Hepatocyte (in vitro differentiated cells): ENCODE measurements at regions not wholly inside any gene's neighbourhood (a gene's known extent, or its start where the extent isn't known, plus 50 kb on each side); places are given as distances from the start of the nearest gene placed in this dataset.

Experiments
- DNase-seq: peaks from one replicate; pipeline ENCODE4 v3.0.0-alpha.2; 2016; ENCODE audit warnings: low spot score
- H2AFZ ChIP-seq: fragments of 200-600 bp; sonication (generic); 2 replicates; pipeline ENCODE4 v1.6.0; 2016; ENCODE audit warnings: antibody characterized with exemption, mild to moderate bottlenecking
- H3K27ac ChIP-seq: fragments of 200-600 bp; sonication (generic); 2 replicates; pipeline ENCODE4 v1.5.1; 2016; ENCODE audit warnings: mild to moderate bottlenecking
- H3K27me3 ChIP-seq: fragments of 200-600 bp; sonication (generic); 2 replicates; pipeline ENCODE4 v1.6.1; 2016
- H3K36me3 ChIP-seq: fragments of 200-600 bp; sonication (generic); replicated peaks from 2 replicates; pipeline ENCODE4 v1.5.1; 2016; ENCODE audit warnings: low read depth; ENCODE audit not compliant: insufficient read depth
- H3K4me1 ChIP-seq: fragments of 200-600 bp; sonication (generic); 2 replicates; pipeline ENCODE4 v1.5.1; 2016; ENCODE audit warnings: mild to moderate bottlenecking, moderate library complexity; ENCODE audit not compliant: insufficient read depth
- H3K4me2 ChIP-seq: fragments of 200-600 bp; sonication (generic); 2 replicates; pipeline ENCODE4 v1.6.0; 2016
- H3K4me3 ChIP-seq: fragments of 200-600 bp; sonication (generic); 2 replicates; pipeline ENCODE4 v1.5.1; 2016; ENCODE audit warnings: mild to moderate bottlenecking
- H3K79me2 ChIP-seq: fragments of 200-600 bp; sonication (generic); 2 replicates; pipeline ENCODE4 v1.6.0; 2017; ENCODE audit warnings: mild to moderate bottlenecking
- H3K9me2 ChIP-seq: fragments of 200-600 bp; sonication (generic); replicated peaks from 2 replicates; pipeline ENCODE4 v1.6.0; 2017; ENCODE audit warnings: mild to moderate bottlenecking; ENCODE audit not compliant: insufficient read depth
- H3K9me3 ChIP-seq: fragments of 200-600 bp; sonication (generic); 2 replicates; pipeline ENCODE4 v1.5.1; 2016; ENCODE audit warnings: low read depth, mild to moderate bottlenecking
- H4K20me1 ChIP-seq: fragments of 200-600 bp; sonication (generic); 2 replicates; pipeline ENCODE4 v1.6.0; 2016; ENCODE audit warnings: mild to moderate bottlenecking; ENCODE audit not compliant: insufficient read depth, poor library complexity, severe bottlenecking
- EZH2 ChIP-seq: fragments of 200-600 bp; sonication (generic); IDR thresholded peaks from 2 replicates; pipeline ENCODE4 v1.6.1; 2016; ENCODE audit warnings: antibody characterized with exemption, mild to moderate bottlenecking, borderline replicate concordance
- EZH2phosphoT487 ChIP-seq: fragments of 200-600 bp; sonication (generic); IDR thresholded peaks from one replicate; pipeline ENCODE4 v1.6.1; 2018; ENCODE audit warnings: antibody characterized with exemption, mild to moderate bottlenecking, low read depth, moderate library complexity; ENCODE audit not compliant: unreplicated experiment, severe bottlenecking
- WGBS: methylation state at CpG from one replicate; pipeline ENCODE4 v1.1.6; 2016; ENCODE audit warnings: low lambda C conversion rate; ENCODE audit errors: missing lambda C conversion rate; 5-methylcytosine and 5-hydroxymethylcytosine counted together
- TF ChIP-seq, protein P1 (sequence below): fragments of 200-600 bp; sonication (generic); IDR thresholded peaks from 2 replicates; pipeline ENCODE4 v1.5.1; 2016; ENCODE audit warnings: antibody characterized with exemption, mild to moderate bottlenecking; ENCODE audit not compliant: poor library complexity

DNA sequence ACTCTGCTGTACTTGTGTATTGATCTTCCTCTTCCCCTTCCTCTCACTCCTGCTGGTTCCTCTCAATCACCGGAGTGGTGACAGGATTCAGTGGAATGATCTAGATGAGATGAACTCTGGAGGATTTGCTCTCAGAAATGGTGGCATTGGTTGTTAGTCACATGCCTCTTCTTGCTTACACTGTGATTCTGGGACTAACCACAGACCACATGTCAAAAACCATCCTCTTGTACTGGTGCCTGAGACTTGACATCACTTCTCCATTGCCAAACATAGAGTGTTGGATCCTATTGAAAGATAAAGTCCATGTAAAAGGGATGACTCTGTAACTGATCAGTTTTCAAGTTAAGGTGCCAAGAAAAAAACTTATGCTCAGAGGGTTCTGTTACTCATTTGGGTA, 506.5 kb downstream of the DMAC1 start:
- TF ChIP-seq EZH2 (no peak), EZH2phosphoT487 (no peak)
- TF ChIP-seq, protein P1, sequence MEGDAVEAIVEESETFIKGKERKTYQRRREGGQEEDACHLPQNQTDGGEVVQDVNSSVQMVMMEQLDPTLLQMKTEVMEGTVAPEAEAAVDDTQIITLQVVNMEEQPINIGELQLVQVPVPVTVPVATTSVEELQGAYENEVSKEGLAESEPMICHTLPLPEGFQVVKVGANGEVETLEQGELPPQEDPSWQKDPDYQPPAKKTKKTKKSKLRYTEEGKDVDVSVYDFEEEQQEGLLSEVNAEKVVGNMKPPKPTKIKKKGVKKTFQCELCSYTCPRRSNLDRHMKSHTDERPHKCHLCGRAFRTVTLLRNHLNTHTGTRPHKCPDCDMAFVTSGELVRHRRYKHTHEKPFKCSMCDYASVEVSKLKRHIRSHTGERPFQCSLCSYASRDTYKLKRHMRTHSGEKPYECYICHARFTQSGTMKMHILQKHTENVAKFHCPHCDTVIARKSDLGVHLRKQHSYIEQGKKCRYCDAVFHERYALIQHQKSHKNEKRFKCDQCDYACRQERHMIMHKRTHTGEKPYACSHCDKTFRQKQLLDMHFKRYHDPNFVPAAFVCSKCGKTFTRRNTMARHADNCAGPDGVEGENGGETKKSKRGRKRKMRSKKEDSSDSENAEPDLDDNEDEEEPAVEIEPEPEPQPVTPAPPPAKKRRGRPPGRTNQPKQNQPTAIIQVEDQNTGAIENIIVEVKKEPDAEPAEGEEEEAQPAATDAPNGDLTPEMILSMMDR: no peak
- no peaks in the 10 kb centered on the region for H3K9me3 ChIP-seq

DNA sequence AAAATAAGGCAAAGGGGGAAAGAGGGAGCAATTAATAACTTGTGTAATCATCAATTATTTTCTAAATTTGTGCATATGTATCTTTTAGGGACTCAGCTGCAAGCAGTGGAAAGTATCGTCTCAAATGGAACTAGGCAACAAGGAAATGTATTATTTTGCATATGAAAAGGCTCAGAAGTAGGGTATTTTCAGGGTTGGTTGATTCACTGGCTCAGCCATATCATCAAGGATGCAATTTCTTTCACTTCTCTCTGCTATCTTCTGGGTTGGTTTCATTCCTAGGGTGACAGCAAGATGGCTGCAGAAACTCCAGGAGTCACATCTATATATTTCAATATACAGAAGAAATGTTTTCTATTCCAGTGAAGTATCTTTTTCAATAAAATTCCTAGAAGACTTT, 509.8 kb downstream of the DMAC1 start:
- H2AFZ ChIP-seq: no peak overlapping the region
- TF ChIP-seq, protein P1: no peak
- TF ChIP-seq EZH2: no peak
- no peak for TF ChIP-seq EZH2phosphoT487
- H3K4me3 ChIP-seq: no peak overlapping the region
- no peaks in the 10 kb centered on the region for H4K20me1 ChIP-seq
- H3K4me1 ChIP-seq: no peaks in the 10 kb centered on the region
- H3K79me2 ChIP-seq: no peaks in the 10 kb centered on the region
- no peaks in the 10 kb centered on the region for H3K9me3 ChIP-seq
- no peak overlapping the region for H3K4me2 ChIP-seq
- no peak for DNase-seq
- H3K27ac ChIP-seq: no peak overlapping the region
- no peaks in the 10 kb centered on the region for H3K36me3 ChIP-seq
- H3K27me3 ChIP-seq: peaks cover 14% of the 10 kb centered on the region
- H3K9me2 ChIP-seq: no peaks in the 10 kb centered on the region
- WGBS: 97% methylated on average over 1 of the region's 1 CpG

More for the DNA sequence above, 506.5 kb downstream of the DMAC1 start:
- H3K4me2 ChIP-seq: no peak overlapping the region
- no peak overlapping the region for H3K27ac ChIP-seq
- no peaks in the 10 kb centered on the region for H3K79me2 ChIP-seq
- H2AFZ ChIP-seq: no peak overlapping the region
- no peak overlapping the region for H3K4me3 ChIP-seq
- no peak for DNase-seq
- 88% methylated on average over 1 of the region's 1 CpG for WGBS
- H3K4me1 ChIP-seq: no peaks in the 10 kb centered on the region
- H3K9me2 ChIP-seq: no peaks in the 10 kb centered on the region
- peaks cover 3% of the 10 kb centered on the region for H3K27me3 ChIP-seq
- H3K36me3 ChIP-seq: no peaks in the 10 kb centered on the region
- no peaks in the 10 kb centered on the region for H4K20me1 ChIP-seq

GRCh38 chr9:7287986-7288385, 511.6 kb downstream of the DMAC1 start:
- no peak overlapping the region for H3K4me3 ChIP-seq
- H3K36me3 ChIP-seq: no peaks in the 10 kb centered on the region
- H2AFZ ChIP-seq: no peak overlapping the region
- no peaks in the 10 kb centered on the region for H3K79me2 ChIP-seq
- no peak overlapping the region for H3K27ac ChIP-seq
- H3K27me3 ChIP-seq: peaks cover 11% of the 10 kb centered on the region
- no peaks in the 10 kb centered on the region for H3K4me1 ChIP-seq
- no peaks in the 10 kb centered on the region for H4K20me1 ChIP-seq
- H3K9me2 ChIP-seq: no peaks in the 10 kb centered on the region
- no peak overlapping the region for H3K4me2 ChIP-seq
- TF ChIP-seq, protein P1: no peak
- TF ChIP-seq EZH2 (no peak), EZH2phosphoT487 (no peak)
- DNase-seq: no peak
- no peaks in the 10 kb centered on the region for H3K9me3 ChIP-seq

GRCh38 chr9:7287065-7287464, 512.5 kb downstream of the DMAC1 start:
- no peak overlapping the region for H3K4me2 ChIP-seq
- peaks cover 11% of the 10 kb centered on the region for H3K27me3 ChIP-seq
- H2AFZ ChIP-seq: no peak overlapping the region
- no peaks in the 10 kb centered on the region for H3K79me2 ChIP-seq
- H3K9me2 ChIP-seq: no peaks in the 10 kb centered on the region
- H4K20me1 ChIP-seq: no peaks in the 10 kb centered on the region
- H3K4me3 ChIP-seq: no peak overlapping the region
- H3K4me1 ChIP-seq: no peaks in the 10 kb centered on the region
- no peaks in the 10 kb centered on the region for H3K9me3 ChIP-seq
- H3K36me3 ChIP-seq: no peaks in the 10 kb centered on the region
- 57% methylated on average over 4 of the region's 4 CpGs for WGBS
- no peak overlapping the region for H3K27ac ChIP-seq
- no peak for DNase-seq
- TF ChIP-seq, protein P1: no peak
- no peak for TF ChIP-seq EZH2
